Suprapubic skin (tissue), 4 donors: ENCODE measurements at regions not wholly inside any gene's neighbourhood (a gene's known extent, or its start where the extent isn't known, plus 50 kb on each side); places are given as distances from the start of the nearest gene placed in this dataset.

ENCODE experiments used
- DNase-seq, 2 donors: peaks; one replicate each; pipeline ENCODE4 v3.0.0-alpha.2; 2019; ENCODE audit warnings: low spot score in 2 of 2
- H3K27ac ChIP-seq: fragments of 200-600 bp; sonication (generic); one replicate; pipeline ENCODE4 v1.5.1; 2019
- H3K27me3 ChIP-seq: fragments of 200-600 bp; sonication (generic); one replicate; pipeline ENCODE4 v1.5.1; 2019
- H3K36me3 ChIP-seq: fragments of 200-600 bp; sonication (generic); one replicate; pipeline ENCODE4 v1.5.1; 2019
- H3K4me1 ChIP-seq: fragments of 200-600 bp; sonication (generic); one replicate; pipeline ENCODE4 v1.5.1; 2019
- H3K4me3 ChIP-seq: fragments of 200-600 bp; sonication (generic); one replicate; pipeline ENCODE4 v1.5.1; 2019; ENCODE audit warnings: mild to moderate bottlenecking
- H3K9me3 ChIP-seq: fragments of 200-600 bp; sonication (generic); one replicate; pipeline ENCODE4 v1.5.1; 2019
- EP300 ChIP-seq: sonication (generic); formaldehyde crosslinking; IDR thresholded peaks from one replicate; pipeline ENCODE4 v1.6.1; 2017; ENCODE audit warnings: antibody characterized with exemption
- POLR2A ChIP-seq, 2 donors: fragments of 450-650 bp; IDR thresholded peaks; one replicate each; pipeline ENCODE4 v1.6.1; 2017; ENCODE audit warnings: antibody characterized with exemption in 2 of 2, mild to moderate bottlenecking in 2 of 2, moderate library complexity in 2 of 2
- POLR2AphosphoS5 ChIP-seq, 3 donors: sonication (generic); formaldehyde crosslinking; IDR thresholded peaks; one replicate each; pipeline ENCODE4 v1.6.1; 2017; ENCODE audit warnings: antibody characterized with exemption in 3 of 3
- WGBS: methylation state at CpG from one replicate; pipeline ENCODE4 v1.1.5; 2018; 5-methylcytosine and 5-hydroxymethylcytosine counted together
- TF ChIP-seq, protein P1 (sequence below), 2 donors: fragments of 200-600 bp in 1 of 2; fragments of 450-650 bp in 1 of 2; sonication (generic) in 1 of 2; IDR thresholded peaks; one replicate each; pipeline ENCODE4 v1.5.1; 2016 to 2019; ENCODE audit warnings: antibody characterized with exemption in 2 of 2, mild to moderate bottlenecking in 1 of 2, moderate library complexity in 1 of 2

DNA sequence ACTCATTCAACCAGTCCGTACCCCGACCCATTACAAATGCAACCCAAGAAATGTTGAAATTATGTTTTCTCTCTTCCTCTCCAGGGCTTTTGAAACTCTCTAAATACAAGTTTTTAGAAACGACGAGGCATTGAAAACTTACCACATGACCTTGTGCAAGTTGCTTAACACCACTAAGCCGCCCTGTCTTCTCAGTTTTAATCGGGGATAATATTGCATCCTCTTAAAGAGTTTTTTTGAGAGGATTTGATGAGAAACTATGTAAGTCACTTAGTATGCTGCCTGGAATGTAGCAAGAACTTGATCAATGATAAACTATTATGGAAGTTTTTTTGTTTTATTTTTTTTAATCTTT is 149.0 kb upstream of the FAM20A start:
- Histone ChIP-seq H3K27me3 (no peaks in the 10 kb centered on the region), H3K27ac (no peak overlapping the region), H3K4me3 (no peak overlapping the region), H3K36me3 (no peaks in the 10 kb centered on the region), H3K4me1 (no peaks in the 10 kb centered on the region), H3K9me3 (no peaks in the 10 kb centered on the region)
- DNase-seq: no peak
- TF ChIP-seq, protein P1, sequence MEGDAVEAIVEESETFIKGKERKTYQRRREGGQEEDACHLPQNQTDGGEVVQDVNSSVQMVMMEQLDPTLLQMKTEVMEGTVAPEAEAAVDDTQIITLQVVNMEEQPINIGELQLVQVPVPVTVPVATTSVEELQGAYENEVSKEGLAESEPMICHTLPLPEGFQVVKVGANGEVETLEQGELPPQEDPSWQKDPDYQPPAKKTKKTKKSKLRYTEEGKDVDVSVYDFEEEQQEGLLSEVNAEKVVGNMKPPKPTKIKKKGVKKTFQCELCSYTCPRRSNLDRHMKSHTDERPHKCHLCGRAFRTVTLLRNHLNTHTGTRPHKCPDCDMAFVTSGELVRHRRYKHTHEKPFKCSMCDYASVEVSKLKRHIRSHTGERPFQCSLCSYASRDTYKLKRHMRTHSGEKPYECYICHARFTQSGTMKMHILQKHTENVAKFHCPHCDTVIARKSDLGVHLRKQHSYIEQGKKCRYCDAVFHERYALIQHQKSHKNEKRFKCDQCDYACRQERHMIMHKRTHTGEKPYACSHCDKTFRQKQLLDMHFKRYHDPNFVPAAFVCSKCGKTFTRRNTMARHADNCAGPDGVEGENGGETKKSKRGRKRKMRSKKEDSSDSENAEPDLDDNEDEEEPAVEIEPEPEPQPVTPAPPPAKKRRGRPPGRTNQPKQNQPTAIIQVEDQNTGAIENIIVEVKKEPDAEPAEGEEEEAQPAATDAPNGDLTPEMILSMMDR (IDR thresholded peaks at IDR 0.05): no peak
- no peak for TF ChIP-seq POLR2A (IDR thresholded peaks at IDR 0.05)
- no peak for TF ChIP-seq EP300
- TF ChIP-seq POLR2AphosphoS5 (IDR thresholded peaks at IDR 0.05): no peak
- WGBS: 91% methylated on average over 6 of the region's 6 CpGs

DNA sequence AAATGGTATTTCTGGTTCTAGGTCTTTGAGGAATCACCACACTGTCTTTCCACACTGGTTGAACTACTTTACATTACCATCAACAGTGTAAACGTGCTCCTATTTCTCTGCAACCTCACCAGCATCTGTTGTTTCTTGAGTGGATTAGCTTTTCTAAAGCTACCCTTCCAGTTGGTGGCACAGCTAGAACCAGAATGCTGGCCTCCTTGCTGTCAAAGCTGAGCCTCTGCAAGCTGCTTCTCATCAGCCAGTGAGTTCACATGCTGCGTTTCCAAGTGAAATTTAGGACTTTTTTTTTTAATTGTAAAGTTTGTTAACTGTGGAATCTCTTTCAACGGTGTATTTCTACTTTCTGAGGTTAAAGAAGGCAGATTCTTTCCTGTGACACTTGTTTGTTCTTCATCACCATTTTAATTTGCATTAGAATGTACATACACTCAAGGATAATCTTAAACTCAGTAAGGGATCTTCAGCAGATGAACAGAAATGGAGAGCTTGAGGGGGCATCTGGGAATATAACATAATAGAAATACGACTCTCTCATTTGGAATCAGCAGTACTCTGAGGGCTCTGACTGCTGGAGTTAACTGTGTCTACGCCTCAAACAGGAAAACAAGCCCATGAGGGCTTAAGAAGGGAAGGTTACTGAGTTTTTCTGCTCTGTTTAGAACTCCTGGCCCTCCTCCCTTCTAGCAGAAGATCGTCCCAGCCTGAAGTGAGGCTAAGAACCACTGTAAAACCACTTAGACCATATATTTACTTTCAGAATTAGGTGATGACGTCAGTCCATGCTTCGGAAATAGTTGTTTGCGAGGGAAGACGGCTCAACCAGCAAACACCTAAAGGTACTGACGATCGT is 148.4 kb upstream of the FAM20A start:
- no peak for DNase-seq
- Histone ChIP-seq H3K4me3 (no peak overlapping the region), H3K27ac (no peak overlapping the region), H3K4me1 (no peaks in the 10 kb centered on the region), H3K27me3 (no peaks in the 10 kb centered on the region), H3K9me3 (no peaks in the 10 kb centered on the region), H3K36me3 (no peaks in the 10 kb centered on the region)
- WGBS: 66% methylated on average over 12 of the region's 12 CpGs
- TF ChIP-seq POLR2AphosphoS5 (IDR thresholded peaks at IDR 0.05) (no peak), EP300 (no peak), POLR2A (IDR thresholded peaks at IDR 0.05) (no peak)
- TF ChIP-seq, protein P1 (IDR thresholded peaks at IDR 0.05): no peak

DNA sequence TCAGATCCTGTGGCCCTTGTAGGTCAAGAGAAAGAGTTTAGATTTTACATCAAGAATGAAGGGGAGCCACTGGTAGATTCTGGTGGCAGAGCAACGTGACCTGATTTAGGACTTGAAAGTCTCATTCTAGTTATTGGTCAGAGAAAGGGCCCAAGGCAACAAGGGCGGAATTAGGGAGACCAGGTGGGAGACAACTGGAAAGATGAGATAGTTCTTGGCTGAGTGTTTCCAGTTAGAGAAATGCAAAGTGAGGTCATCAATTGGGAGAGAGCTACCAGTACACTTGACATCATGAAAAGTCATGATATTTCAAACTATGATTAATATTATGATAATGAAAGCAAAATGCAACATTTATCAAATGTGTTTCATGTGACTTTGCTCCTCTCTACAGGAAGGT is 147.2 kb upstream of the FAM20A start:
- Histone ChIP-seq H3K27me3 (no peaks in the 10 kb centered on the region), H3K27ac (no peak overlapping the region), H3K9me3 (no peaks in the 10 kb centered on the region), H3K4me3 (no peak overlapping the region), H3K36me3 (no peaks in the 10 kb centered on the region), H3K4me1 (no peaks in the 10 kb centered on the region)
- DNase-seq: no peak
- 89% methylated on average over 2 of the region's 2 CpGs for WGBS
- TF ChIP-seq EP300: no peak
- TF ChIP-seq POLR2AphosphoS5 (IDR thresholded peaks at IDR 0.05): no peak
- TF ChIP-seq, protein P1 (IDR thresholded peaks at IDR 0.05): no peak
- no peak for TF ChIP-seq POLR2A (IDR thresholded peaks at IDR 0.05)

DNA sequence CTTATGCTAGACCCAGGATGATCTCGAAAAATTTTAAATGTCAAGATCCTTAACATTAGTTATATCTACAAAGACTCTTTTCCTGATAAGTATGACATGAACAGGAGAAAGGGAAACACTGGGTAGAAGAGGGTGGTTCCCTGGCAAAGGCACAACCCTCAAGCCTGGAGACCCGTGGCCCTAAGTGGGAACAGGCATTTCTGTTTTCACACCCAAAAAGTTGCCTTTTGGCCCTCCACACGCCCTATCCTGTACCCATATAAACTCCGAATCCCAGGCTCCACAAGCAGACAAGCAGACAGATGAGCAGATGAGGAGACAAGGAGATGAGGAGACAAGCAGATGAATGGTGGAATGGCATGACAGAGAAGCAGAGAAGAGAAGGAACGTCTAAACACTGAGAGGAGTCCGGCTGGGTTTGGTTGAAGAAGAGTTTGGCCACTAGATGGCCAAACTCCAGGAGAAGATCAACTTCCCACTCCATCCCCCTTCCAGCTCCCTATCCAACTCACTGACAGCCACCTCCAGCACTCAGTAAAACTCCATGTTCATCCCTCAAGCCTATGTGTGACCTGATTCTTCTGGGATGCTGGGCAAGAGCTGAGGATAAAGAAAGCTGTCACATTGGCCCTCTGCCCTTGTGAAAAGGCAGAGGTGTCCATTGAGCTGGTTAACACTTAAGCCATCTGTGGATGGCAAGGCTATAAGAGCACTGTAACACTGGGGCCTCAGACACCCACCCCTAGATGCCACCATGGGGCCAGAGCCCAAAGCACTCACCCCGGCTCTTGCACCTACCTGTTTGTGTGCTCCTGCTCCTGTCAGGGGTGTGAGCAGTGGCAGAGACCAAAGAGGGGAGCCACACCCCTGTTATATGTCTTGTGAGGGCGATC is 139.6 kb upstream of the FAM20A start:
- no peaks in the 10 kb centered on the region for H3K27me3 ChIP-seq
- TF ChIP-seq EP300: no peak
- no peak for TF ChIP-seq POLR2A (IDR thresholded peaks at IDR 0.05)
- TF ChIP-seq POLR2AphosphoS5 (IDR thresholded peaks at IDR 0.05): no peak
- TF ChIP-seq, protein P1 (IDR thresholded peaks at IDR 0.05): no peak
- H3K4me1 ChIP-seq: no peaks in the 10 kb centered on the region
- H3K4me3 ChIP-seq: no peak overlapping the region
- H3K27ac ChIP-seq: no peak overlapping the region
- no peak for DNase-seq
- H3K9me3 ChIP-seq: no peaks in the 10 kb centered on the region
- H3K36me3 ChIP-seq: no peaks in the 10 kb centered on the region
- WGBS: 92% methylated on average over 8 of the region's 8 CpGs
